B cell (primary cell): ENCODE measurements at regions not wholly inside any gene's neighbourhood (a gene's known extent, or its start where the extent isn't known, plus 50 kb on each side); places are given as distances from the start of the nearest gene placed in this dataset.

Source experiments
- ATAC-seq: fragments of 200-7000 bp; cut with Tn5 transposase; one replicate; pipeline ENCODE4 v1.10.0; 2021; ENCODE audit warnings: low read depth, mild to moderate bottlenecking, moderate number of reproducible peaks, moderate library complexity
- CTCF ChIA-PET: fragments of 350-600 bp; sonication (Branson Sonifier 250); formaldehyde crosslinking; loops from one replicate; lab custom pipeline; 2021; ENCODE audit warnings: antibody characterized with exemption, inconsistent platforms; lab: Charles Lee
- POLR2A ChIA-PET: fragments of 350-600 bp; sonication (Branson Sonifier 250); formaldehyde crosslinking; loops from one replicate; lab custom pipeline; 2021; ENCODE audit warnings: antibody characterized with exemption; lab: Charles Lee
- DNase-seq: peaks from one replicate; pipeline ENCODE4 v3.0.0; 2013
- H2AFZ ChIP-seq: 2 replicates; pipeline ENCODE4 v1.6.1; 2012; ENCODE audit warnings: mild to moderate bottlenecking, low read depth, low read length; ENCODE audit not compliant: insufficient read depth, poor library complexity, severe bottlenecking
- H3K27ac ChIP-seq, 2 donors: 1 replicate in 1 of 2; 2 replicates in 1 of 2; pipeline ENCODE4 v1.5.1; 2012 to 2013; ENCODE audit warnings: low read length in 2 of 2, mild to moderate bottlenecking in 2 of 2, moderate library complexity in 1 of 2
- H3K27me3 ChIP-seq, 4 experiments: fragments of 200-600 bp in 1 of 4; sonication (generic) in 1 of 4; replicated peaks in 1 of 4; 1 replicate in 2 of 4; 2 replicates in 2 of 4; pipeline versions ENCODE4 v1.6.1 to v1.7.0; 2013 to 2016; ENCODE audit warnings: low read length in 3 of 4, mild to moderate bottlenecking in 2 of 4, mixed read lengths in 1 of 4, moderate library complexity in 1 of 4; ENCODE audit not compliant: insufficient read depth in 4 of 4, control insufficient read depth in 3 of 4; ENCODE audit errors: control extremely low read depth in 1 of 4
- H3K36me3 ChIP-seq, 2 experiments: replicated peaks in 1 of 2; 1 replicate in 1 of 2; 2 replicates in 1 of 2; pipeline versions ENCODE4 v1.6.1 to v1.7.1; 2013; ENCODE audit warnings: low read length in 1 of 2; ENCODE audit not compliant: insufficient read depth in 2 of 2, control insufficient read depth in 1 of 2; ENCODE audit errors: control extremely low read depth in 1 of 2, extremely low read depth in 1 of 2
- H3K4me1 ChIP-seq, 2 donors: fragments of 200-600 bp in 1 of 2; sonication (generic) in 1 of 2; 1 replicate in 1 of 2; 2 replicates in 1 of 2; pipeline versions ENCODE4 v1.5.1 to v1.6.1; 2013 to 2017; ENCODE audit warnings: low read length in 2 of 2; ENCODE audit not compliant: control insufficient read depth in 2 of 2, insufficient read depth in 2 of 2
- H3K4me2 ChIP-seq: replicated peaks from 2 replicates; pipeline ENCODE3; 2012; ENCODE audit warnings: mild to moderate bottlenecking, low read depth, low read length; ENCODE audit not compliant: poor library complexity, severe bottlenecking
- H3K4me3 ChIP-seq, 5 experiments: fragments of 200-600 bp in 1 of 5; sonication (generic) in 1 of 5; 1 replicate in 3 of 5; 2 replicates in 2 of 5; pipeline versions ENCODE4 v1.5.1 to v1.7.0; 2011 to 2016; ENCODE audit warnings: low read length in 4 of 5, mild to moderate bottlenecking in 4 of 5, low read depth in 2 of 5, control low read depth in 1 of 5, moderate library complexity in 1 of 5; ENCODE audit not compliant: insufficient read depth in 1 of 5; ENCODE audit errors: control extremely low read depth in 1 of 5, extremely low read depth in 1 of 5
- H3K79me2 ChIP-seq: fragments of 200-600 bp; sonication (generic); one replicate; pipeline ENCODE4 v1.6.0; 2016; ENCODE audit warnings: low read length; ENCODE audit not compliant: control insufficient read depth, insufficient read depth
- H3K9ac ChIP-seq: fragments of 200-600 bp; sonication (generic); 2 replicates; pipeline ENCODE4 v1.6.1; 2017; ENCODE audit warnings: mild to moderate bottlenecking, low read length, moderate library complexity
- H3K9me3 ChIP-seq, 3 donors: one replicate each; pipeline versions ENCODE4 v1.6.1 to v1.7.1; 2013; ENCODE audit warnings: low read length in 2 of 3; ENCODE audit not compliant: control insufficient read depth in 2 of 3, insufficient read depth in 1 of 3; ENCODE audit errors: control extremely low read depth in 1 of 3
- H4K20me1 ChIP-seq: 2 replicates; pipeline ENCODE4 v1.6.0; 2012; ENCODE audit warnings: mild to moderate bottlenecking, low read length; ENCODE audit not compliant: insufficient read depth, control insufficient read depth, poor library complexity, severe bottlenecking
- H3K27ac Mint-ChIP-seq: one replicate; pipeline ENCODE4 v1.8.0; 2021; ENCODE audit warnings: mixed read lengths
- H3K27me3 Mint-ChIP-seq: one replicate; pipeline ENCODE4 v1.8.0; 2021; ENCODE audit warnings: mixed read lengths
- H3K4me1 Mint-ChIP-seq: one replicate; pipeline ENCODE4 v1.8.0; 2021; ENCODE audit warnings: mixed read lengths
- H3K4me3 Mint-ChIP-seq: one replicate; pipeline ENCODE4 v1.8.0; 2021; ENCODE audit warnings: mixed read lengths
- H3K9me3 Mint-ChIP-seq: one replicate; pipeline ENCODE4 v1.8.0; 2022; ENCODE audit warnings: mixed read lengths; ENCODE audit not compliant: insufficient read depth
- CTCF ChIP-seq: fragments of 200-600 bp; IDR thresholded peaks from one replicate; pipeline ENCODE4 v1.8.0; 2022; ENCODE audit warnings: antibody characterized with exemption, mild to moderate bottlenecking
- EZH2 ChIP-seq: IDR thresholded peaks from 2 replicates; pipeline ENCODE4 v1.6.1; 2012; ENCODE audit warnings: borderline replicate concordance, low read depth, mild to moderate bottlenecking, moderate library complexity, low read length; ENCODE audit not compliant: insufficient read depth, poor library complexity, severe bottlenecking
- WGBS: methylation state at CpG from one replicate; pipeline ENCODE4 v1.1.5; 2013; ENCODE audit warnings: missing lambda C conversion rate; ENCODE audit not compliant: insufficient coverage; 5-methylcytosine and 5-hydroxymethylcytosine counted together
- intact Hi-C: fragments of 100-400 bp; cut with micrococcal nuclease; formaldehyde crosslinking; loops from one replicate; pipeline ENCODE4 v1.10.0; 2022

- Mint-ChIP-seq H3K27ac (no peak overlapping the region), H3K27me3 (no peaks in the 10 kb centered on the region), H3K9me3 (no peaks in the 10 kb centered on the region), H3K4me3 (no peak overlapping the region), H3K4me1 (no peaks in the 10 kb centered on the region)
- ChIA-PET POLR2A (no interaction called here), CTCF (no interaction called here)
- Histone ChIP-seq H3K4me1 (no peaks in the 10 kb centered on the region), H3K36me3 (no peaks in the 10 kb centered on the region), H3K27ac (no peak overlapping the region), H3K27me3 (no peaks in the 10 kb centered on the region), H3K4me3 (no peak overlapping the region), H3K79me2 (no peaks in the 10 kb centered on the region), H3K4me2 (no peak overlapping the region), H4K20me1 (no peaks in the 10 kb centered on the region), H3K9me3 (no peaks in the 10 kb centered on the region), H2AFZ (no peak overlapping the region), H3K9ac (no peak overlapping the region)
- no peak for DNase-seq
- no peak for ATAC-seq
- no peak for TF ChIP-seq EZH2
- 67% methylated on average over 1 of the region's 3 CpGs for WGBS
- intact Hi-C loops = no loop called here
These were observed 599.2 kb upstream of the PCDH15 start for GRCh38 chr10:55400075-55400849.

- Mint-ChIP-seq H3K4me1 (no peaks in the 10 kb centered on the region), H3K4me3 (no peak overlapping the region), H3K27me3 (no peaks in the 10 kb centered on the region), H3K9me3 (no peaks in the 10 kb centered on the region), H3K27ac (no peak overlapping the region)
- Histone ChIP-seq H3K27me3 (no peaks in the 10 kb centered on the region), H3K36me3 (no peaks in the 10 kb centered on the region), H3K79me2 (no peaks in the 10 kb centered on the region), H3K4me3 (no peak overlapping the region), H3K9ac (no peak overlapping the region), H3K4me2 (no peak overlapping the region), H2AFZ (no peak overlapping the region), H3K4me1 (no peaks in the 10 kb centered on the region), H3K27ac (no peak overlapping the region), H4K20me1 (no peaks in the 10 kb centered on the region), H3K9me3 (no peaks in the 10 kb centered on the region)
- intact Hi-C loops = no loop called here
- ChIA-PET POLR2A (no interaction called here), CTCF (no interaction called here)
- DNase-seq = no peak
- WGBS = no CpG with 5 or more reads among the region's 1 CpG
- ATAC-seq = no peak
- no peak for TF ChIP-seq CTCF
- no peak for TF ChIP-seq EZH2
These were observed 597.5 kb upstream of the PCDH15 start for GRCh38 chr10:55398497-55398882.
